ENCODE measurements at regions not wholly inside any gene's neighbourhood (a gene's known extent, or its start where the extent isn't known, plus 50 kb on each side); places are given as distances from the start of the nearest gene placed in this dataset.

GRCh38 chr11:128331317-128331716 lies 256.0 kb downstream of the ETS1 start:
- TF ChIP-seq CHD2 (IDR thresholded peaks at IDR 0.05; ENCODE audit: low read length, partially characterized antibody) (no peak), CEBPB (IDR thresholded peaks at IDR 0.05) (no peak), POLR2A (IDR thresholded peaks at IDR 0.05; ENCODE audit: low read length) (no peak), CTCF (IDR thresholded peaks at IDR 0.05) (no peak)
